Activated CD4-positive, alpha-beta T cell treated with anti-CD3 and anti-CD28 coated beads, Interleukin-2, Interleukin-6, amounts not matched to agents 100 ng/mL and 50 ng/mL, durations not matched to agents 16 hours and 8 hours (primary cell): ENCODE measurements at regions not wholly inside any gene's neighbourhood (a gene's known extent, or its start where the extent isn't known, plus 50 kb on each side); places are given as distances from the start of the nearest gene placed in this dataset.
"Not testable (repeated sequence)": the region's sequence is repeated elsewhere in the genome, so short reads cannot be mapped to it uniquely, and the experiment has no call there.

ENCODE experiments used
- DNase-seq: peaks from one replicate; pipeline ENCODE4 v3.0.0-alpha.2; 2020

DNA sequence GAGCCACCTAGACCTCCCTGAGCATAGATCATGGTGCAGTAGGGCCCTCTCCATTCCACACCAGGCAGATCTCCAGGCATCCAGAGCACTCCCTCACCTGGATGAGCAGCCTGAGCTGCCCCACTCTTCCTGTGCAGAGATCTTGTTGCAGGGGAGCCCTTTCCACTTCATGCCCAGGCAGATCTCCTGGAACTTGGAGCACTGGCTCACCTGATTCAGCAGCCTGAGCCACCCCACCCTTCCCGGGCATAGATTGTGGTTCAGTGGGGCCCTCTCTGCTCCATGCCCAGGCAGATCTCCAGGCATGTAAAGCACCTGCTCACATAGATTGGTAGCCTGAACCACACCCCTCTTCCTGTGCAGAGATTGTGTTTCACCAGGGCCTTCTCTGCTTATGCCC, 78.0 kb downstream of the SEC16B start:
- DNase-seq, result no peak

DNA sequence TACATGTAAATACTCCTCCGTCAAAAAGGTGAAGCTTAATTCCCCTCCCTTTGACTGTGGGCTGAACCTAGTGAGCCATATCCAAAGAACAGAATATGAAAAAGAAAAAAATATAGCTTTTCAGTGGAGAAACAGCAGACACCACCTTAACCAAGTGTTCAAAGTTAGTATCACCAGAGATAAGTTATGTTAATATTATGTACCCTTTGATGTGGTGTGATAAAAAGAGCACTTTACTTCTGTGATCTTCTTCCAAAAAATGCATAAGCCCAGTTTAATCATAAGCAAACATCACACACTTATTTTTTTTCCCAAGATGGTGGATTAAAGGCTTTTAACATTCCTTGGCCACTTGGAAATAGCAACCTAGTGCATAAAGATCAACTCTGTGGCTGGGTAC, 79.4 kb downstream of the SEC16B start:
- DNase-seq, result no peak

- no peak for DNase-seq
Observed at GRCh38 chr1:177884479-177885021, 85.3 kb downstream of the SEC16B start.

GRCh38 chr1:177883581-177883980, 86.3 kb downstream of the SEC16B start:
- no peak for DNase-seq

DNA sequence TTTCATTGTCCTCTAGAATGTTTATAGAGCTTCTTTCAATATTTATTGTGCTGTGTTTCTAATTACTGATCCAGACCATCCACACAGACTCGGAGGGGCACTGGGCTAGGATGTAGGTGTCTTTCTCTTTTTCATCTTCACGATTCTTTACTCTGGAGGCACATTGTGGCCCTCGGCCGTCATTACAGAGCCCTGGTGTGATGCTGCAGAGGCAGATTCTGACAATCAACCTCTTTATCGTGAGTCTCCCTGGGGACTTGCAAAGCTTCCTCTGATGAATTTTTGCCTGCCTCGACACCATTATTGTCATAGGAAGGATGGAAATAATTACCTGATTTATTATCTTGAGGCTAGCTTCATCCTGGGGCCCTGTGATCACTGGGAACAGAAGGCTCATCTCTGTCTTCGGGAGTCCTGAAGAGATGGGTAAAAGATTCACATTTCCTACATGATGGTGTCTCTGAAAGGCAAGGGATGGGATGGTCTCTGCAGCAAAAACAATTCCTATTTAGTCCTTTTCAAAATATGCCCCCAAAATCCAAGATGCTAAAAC, 89.4 kb downstream of the SEC16B start:
- DNase-seq, result no peak

GRCh38 chr1:177877086-177877485, 92.8 kb downstream of the SEC16B start:
- no peak for DNase-seq

GRCh38 chr1:177873238-177873637, 96.6 kb downstream of the SEC16B start:
- no peak for DNase-seq

DNA sequence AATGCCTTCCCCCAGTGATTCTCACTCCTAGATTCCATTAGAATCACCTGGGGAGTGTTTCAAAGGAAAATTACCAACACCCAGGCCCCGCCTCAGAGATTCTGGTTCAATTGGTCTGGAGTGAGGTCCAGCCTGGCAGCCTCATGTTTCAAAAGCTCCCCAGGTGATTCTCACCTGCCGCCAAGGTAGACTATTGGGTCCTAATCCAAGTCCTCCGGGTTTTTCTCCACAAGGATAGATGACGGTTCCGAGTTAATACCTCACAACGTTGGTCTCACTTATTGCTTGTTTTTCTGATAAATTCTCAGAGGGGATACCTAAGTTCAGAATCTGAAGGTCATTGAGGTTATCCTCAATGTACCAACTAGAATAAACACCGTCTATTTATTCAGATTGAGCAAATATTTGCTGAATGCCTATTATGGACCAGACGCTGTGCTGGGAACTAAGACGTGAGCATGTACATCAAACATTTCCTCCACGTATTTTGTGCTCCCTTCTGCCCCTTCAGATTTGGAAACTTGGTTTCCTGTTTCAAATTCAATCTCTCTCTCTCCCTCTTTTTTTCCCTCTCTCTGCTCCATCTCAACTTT, 97.5 kb downstream of the SEC16B start:
- no peak for DNase-seq

- DNase-seq, result no peak
Observed at GRCh38 chr1:177871613-177872307, 98.1 kb downstream of the SEC16B start.

DNA sequence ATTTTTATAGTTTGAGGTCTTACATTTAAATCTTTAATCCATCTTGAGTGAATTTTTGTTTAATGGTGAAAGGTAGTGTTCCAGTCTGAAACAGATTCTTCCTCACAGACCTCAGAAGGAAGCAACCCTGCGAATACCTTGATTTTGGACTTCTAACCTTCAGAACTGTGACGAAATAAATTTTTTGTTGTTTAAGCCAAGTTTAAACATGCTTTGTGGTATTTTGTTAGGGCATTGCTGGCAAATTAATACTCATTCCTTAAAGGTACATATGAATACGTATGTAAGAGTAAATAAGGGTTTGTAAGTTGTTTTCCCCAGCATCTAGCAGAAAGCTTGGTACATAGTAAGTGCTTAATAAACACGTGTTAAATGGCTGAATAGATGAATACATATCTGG, 100.3 kb downstream of the SEC16B start:
- no peak for DNase-seq

DNA sequence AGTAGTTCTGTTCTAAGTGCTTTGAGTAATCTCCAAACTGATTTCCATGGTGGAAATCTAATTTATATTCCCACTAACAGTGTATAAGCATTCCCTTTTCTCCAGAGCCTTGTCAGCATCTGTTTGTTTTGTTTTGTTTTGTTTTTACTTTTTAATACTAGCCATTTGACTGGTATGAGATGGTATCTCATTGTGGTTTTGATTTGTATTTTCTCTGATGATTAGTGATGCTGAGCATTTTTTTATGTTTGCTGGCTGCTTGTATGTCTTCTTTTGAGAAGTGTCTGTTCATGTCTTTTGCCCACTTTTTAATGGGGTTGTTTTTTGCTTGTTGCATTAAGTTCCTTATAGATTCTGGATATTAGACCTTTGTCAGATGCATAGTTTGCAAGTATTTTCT, 100.8 kb downstream of the SEC16B start:
- DNase-seq, result not testable (repeated sequence)

- no peak for DNase-seq
Observed at GRCh38 chr1:177865807-177866206, 104.1 kb downstream of the SEC16B start.

GRCh38 chr1:177864538-177865305, 105.1 kb downstream of the SEC16B start:
- DNase-seq, result no peak

DNA sequence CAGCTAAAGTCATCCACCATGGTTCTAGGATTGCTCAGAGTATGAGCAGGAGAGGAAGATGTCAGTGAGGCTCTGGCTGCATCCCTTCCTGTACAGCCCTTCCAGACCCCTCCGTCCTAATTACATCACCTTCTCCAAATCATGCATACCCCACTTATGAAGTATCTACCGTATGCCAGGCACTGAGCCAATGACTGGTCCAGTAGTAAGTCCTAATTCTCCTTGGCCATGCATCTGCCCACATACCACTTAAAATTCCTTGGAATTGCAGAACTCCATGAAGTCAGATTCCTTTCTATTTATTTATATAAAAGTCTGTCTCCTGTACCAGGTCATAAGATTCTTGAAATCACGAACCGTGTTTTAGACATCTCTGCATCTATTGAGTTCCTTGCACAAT, 106.1 kb downstream of the SEC16B start:
- DNase-seq, result no peak

DNA sequence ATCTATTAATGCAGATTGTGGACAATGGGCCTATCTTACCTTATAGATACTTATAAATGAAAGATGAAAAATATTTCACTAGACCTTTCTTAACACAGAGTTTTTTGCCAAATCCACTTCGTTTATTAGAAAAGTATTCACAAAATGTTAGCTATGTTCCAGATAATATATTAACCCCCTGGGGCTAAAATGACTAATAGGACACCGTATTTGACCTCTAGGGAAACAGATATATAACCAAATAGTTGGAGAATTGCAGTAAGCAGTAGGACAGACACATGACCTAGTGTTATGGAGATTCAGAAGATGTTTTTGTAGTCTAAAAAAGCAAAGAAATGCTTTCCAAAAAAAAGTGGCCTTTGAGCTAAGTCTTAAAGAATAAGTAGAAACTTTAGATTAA, 106.9 kb downstream of the SEC16B start:
- DNase-seq, result no peak

GRCh38 chr1:177859572-177859971, 110.3 kb downstream of the SEC16B start:
- DNase-seq, result no peak

GRCh38 chr1:177858332-177858821, 111.5 kb downstream of the SEC16B start:
- DNase-seq, result no peak

DNA sequence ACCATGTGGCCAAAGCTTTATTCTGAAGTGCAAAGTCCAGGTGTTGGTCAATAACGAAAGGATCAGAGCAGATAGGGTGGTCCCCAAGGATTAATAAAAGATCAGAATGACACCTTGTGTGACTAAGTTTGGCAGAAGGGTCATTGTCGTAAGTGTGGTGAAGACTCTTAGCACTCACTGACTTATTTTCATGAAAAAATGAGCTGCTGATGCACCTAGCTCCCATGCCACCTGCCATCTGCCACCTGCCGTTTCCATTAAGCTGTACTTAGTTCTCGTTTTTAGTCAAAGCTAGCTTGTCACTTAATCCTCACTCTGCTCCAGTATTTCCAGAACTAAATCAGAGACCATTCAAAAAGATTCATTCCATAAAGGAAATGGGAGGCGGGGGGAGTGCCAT, 112.6 kb downstream of the SEC16B start:
- DNase-seq, result no peak

- DNase-seq, result no peak
Observed at GRCh38 chr1:177854951-177855350, 114.9 kb downstream of the SEC16B start.

GRCh38 chr1:177849579-177850290, 120.1 kb downstream of the SEC16B start:
- DNase-seq, result no peak

DNA sequence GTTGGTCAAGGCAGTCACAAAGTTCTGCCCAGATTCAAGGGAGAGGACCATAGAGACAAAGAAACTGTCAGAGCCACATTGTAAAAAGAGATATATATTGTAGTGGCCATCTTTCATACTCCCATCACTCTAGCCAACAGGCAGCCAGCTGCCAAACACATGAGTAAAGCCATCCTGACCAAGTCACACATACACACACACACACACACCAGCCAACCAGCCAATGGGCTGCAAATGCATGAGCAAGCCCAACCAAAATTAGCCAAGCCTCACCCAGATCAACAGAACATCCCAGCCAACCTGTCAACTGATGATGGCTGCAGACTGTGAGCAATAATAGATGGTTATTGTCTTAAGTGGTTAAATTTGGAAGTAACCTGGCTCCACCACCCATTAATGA, 120.7 kb downstream of the SEC16B start:
- no peak for DNase-seq

DNA sequence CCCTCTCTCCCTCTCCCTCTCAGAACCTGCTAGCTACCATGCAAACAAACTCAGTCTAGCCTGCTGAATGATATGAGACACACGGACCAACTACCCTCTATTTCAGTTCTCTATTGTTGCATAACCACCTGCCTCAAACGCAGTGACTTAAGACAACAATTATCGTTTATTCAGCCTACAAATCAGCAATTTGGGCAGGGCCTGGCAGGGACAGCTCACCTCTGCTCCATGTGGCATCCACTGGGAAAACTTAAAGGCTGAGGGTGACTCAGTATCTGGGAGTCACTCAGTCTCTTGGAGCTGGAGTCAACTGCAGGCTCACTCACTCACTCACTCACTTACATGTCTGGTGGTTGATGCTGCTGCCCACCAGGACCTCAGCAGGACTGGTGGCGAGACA, 121.3 kb downstream of the SEC16B start:
- no peak for DNase-seq

DNA sequence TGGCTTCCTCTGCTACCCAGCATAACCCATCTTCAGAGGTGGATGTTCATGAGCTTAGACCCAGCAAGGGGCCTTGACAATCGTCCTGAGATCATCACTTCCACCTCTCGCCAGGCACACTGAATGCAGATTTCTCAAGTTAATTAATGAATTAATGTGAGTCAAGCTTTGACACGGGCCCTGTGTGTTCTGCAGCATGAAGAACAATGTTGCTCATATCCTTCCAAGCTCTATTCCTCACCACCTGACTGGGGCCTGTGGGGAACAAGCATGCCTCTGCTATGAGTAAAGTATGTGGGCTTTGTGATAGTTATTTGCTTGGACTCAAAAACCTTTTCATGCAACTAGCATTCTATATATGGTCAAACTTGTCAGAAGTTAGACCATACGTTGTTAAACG, 122.0 kb downstream of the SEC16B start:
- no peak for DNase-seq
